ENCODE measurements at regions not wholly inside any gene's neighbourhood (a gene's known extent, or its start where the extent isn't known, plus 50 kb on each side); places are given as distances from the start of the nearest gene placed in this dataset.

GRCh38 chr9:118918180-118918579 is 451.1 kb downstream of the BRINP1 start:
- Histone ChIP-seq H3K4me3 (ENCODE audit: low read length) (no peak overlapping the region), H3K27me3 (ENCODE audit: insufficient read depth, low read depth, low read length) (no peaks in the 10 kb centered on the region), H3F3A (ENCODE audit: insufficient read depth, low read length, poor library complexity, severe bottlenecking) (no peaks in the 10 kb centered on the region), H4K20me1 (ENCODE audit: insufficient read depth) (no peaks in the 10 kb centered on the region), H3K79me2 (replicated peaks; ENCODE audit: insufficient read depth, low read length) (no peaks in the 10 kb centered on the region), H3K27ac (ENCODE audit: low read length) (no peak overlapping the region), H3K4me2 (ENCODE audit: low read length) (no peak overlapping the region), H3K9ac (ENCODE audit: low read length) (no peak overlapping the region), H2AFZ (ENCODE audit: low read depth, low read length) (no peak overlapping the region), H3K36me3 (ENCODE audit: insufficient read depth, low read length) (no peaks in the 10 kb centered on the region), H3K9me2 (ENCODE audit: insufficient read depth, low read length) (no peaks in the 10 kb centered on the region), H3K9me3 (ENCODE audit: low read length) (no peaks in the 10 kb centered on the region)
- TF ChIP-seq REST (IDR thresholded peaks at IDR 0.05; ENCODE audit: borderline replicate concordance) (no peak), EP300 (conservative IDR thresholded peaks at IDR 0.05; ENCODE audit: poor library complexity, severe bottlenecking) (no peak), CTCF (IDR thresholded peaks at IDR 0.05; ENCODE audit: poor library complexity, severe bottlenecking) (no peak), EZH2 (IDR thresholded peaks at IDR 0.05; ENCODE audit: borderline replicate concordance, insufficient read depth, low read length, poor library complexity, severe bottlenecking) (no peak)

GRCh38 chr9:118928722-118929121 is 440.5 kb downstream of the BRINP1 start:
- H3K9me2 ChIP-seq (ENCODE audit: insufficient read depth, low read length) = no peaks in the 10 kb centered on the region
- no peak overlapping the region for H3K27ac ChIP-seq (ENCODE audit: low read length)
- H3K36me3 ChIP-seq (ENCODE audit: insufficient read depth, low read length) = no peaks in the 10 kb centered on the region
- no peaks in the 10 kb centered on the region for H4K20me1 ChIP-seq (ENCODE audit: insufficient read depth)
- no peaks in the 10 kb centered on the region for H3K9me3 ChIP-seq (ENCODE audit: low read length)
- H3K4me2 ChIP-seq (ENCODE audit: low read length) = no peak overlapping the region
- no peak overlapping the region for H3K9ac ChIP-seq (ENCODE audit: low read length)
- TF ChIP-seq REST (IDR thresholded peaks at IDR 0.05; ENCODE audit: borderline replicate concordance) = no peak
- TF ChIP-seq EP300 (conservative IDR thresholded peaks at IDR 0.05; ENCODE audit: poor library complexity, severe bottlenecking) = no peak
- TF ChIP-seq SMC3 (conservative IDR thresholded peaks at IDR 0.05; ENCODE audit: poor library complexity) = no peak
- TF ChIP-seq CTCF (IDR thresholded peaks at IDR 0.05; ENCODE audit: poor library complexity, severe bottlenecking) = no peak
- no peak for TF ChIP-seq POLR2AphosphoS5 (IDR thresholded peaks at IDR 0.05)
- no peaks in the 10 kb centered on the region for H3K27me3 ChIP-seq (ENCODE audit: insufficient read depth, low read depth, low read length)
- no peak overlapping the region for H2AFZ ChIP-seq (ENCODE audit: low read depth, low read length)
- no peak overlapping the region for H3K4me3 ChIP-seq (ENCODE audit: low read length)
- no peaks in the 10 kb centered on the region for H3K79me2 ChIP-seq (replicated peaks; ENCODE audit: insufficient read depth, low read length)
- no peaks in the 10 kb centered on the region for H3F3A ChIP-seq (ENCODE audit: insufficient read depth, low read length, poor library complexity, severe bottlenecking)

All from neural cell (in vitro differentiated cells).